CD4-positive, alpha-beta T cell treated with Interleukin-6 at 100 ng/mL for 8 hours (primary cell): ENCODE measurements at regions not wholly inside any gene's neighbourhood (a gene's known extent, or its start where the extent isn't known, plus 50 kb on each side); places are given as distances from the start of the nearest gene placed in this dataset.

Experiments
- DNase-seq: peaks from one replicate; pipeline ENCODE4 v3.0.0-alpha.2; 2020; ENCODE audit warnings: mixed read lengths, low spot score

DNA sequence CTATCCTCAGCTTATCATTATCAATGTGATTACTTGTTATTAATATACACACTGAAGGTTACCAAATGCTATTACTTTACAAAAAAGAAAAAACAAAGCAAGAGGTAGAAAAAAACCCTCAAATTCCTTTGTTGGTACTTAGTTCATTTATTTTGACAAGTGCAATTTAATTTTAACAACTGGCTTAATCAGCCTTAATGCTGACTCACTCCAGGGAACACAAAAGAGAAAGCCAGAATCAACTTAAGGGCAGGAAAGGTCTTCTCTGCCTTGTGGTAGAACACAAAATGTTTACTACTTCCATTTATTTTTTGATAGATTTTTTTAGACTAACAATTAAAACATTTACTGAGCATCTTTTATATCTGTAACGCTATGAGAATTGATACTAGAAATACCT is 417.1 kb downstream of the PCDH17 start:
- no peak for DNase-seq

GRCh38 chr13:58051396-58051795 is 419.9 kb downstream of the PCDH17 start:
- DNase-seq: no peak

GRCh38 chr13:58051807-58052375 is 420.3 kb downstream of the PCDH17 start:
- no peak for DNase-seq

DNA sequence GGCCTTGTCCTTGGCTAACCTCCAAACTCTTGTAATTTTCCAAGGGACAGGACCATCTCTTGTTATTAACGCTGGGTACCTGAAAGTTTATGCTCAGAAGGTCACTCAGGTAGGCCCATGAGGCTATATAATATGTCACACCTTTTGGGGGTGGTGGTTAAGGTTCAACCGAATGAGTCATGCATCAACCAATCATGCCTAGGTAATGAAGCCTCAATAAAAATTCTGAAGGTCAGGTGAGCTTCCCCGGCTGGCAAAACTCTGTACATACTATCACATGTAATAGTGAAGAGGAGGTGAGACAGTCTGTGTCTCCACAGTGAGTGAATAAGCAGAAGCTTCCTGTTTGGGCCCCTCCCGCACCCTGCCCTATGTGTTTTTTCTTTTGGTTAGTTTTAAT is 424.9 kb downstream of the PCDH17 start:
- no peak for DNase-seq

DNA sequence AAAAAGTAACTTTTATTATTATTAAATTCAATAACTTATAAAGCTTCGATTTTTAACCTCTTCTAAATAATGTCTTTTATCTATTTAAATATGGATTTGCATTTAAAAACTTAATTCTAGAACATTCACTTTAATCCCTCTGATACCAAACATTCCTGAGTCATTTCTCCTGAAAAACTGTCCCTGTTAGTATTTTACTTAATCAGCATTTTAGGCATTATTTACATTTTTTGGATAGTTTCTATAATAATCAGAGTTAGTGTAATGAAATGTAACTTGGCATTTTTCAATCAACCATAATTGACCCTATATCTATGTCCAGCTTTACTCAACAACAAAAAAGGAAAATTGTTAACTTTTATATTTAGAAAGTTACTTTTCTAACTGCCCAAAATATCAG is 428.1 kb downstream of the PCDH17 start:
- DNase-seq: no peak

GRCh38 chr13:58080806-58081205 is 449.3 kb downstream of the PCDH17 start:
- DNase-seq: no peak

DNA sequence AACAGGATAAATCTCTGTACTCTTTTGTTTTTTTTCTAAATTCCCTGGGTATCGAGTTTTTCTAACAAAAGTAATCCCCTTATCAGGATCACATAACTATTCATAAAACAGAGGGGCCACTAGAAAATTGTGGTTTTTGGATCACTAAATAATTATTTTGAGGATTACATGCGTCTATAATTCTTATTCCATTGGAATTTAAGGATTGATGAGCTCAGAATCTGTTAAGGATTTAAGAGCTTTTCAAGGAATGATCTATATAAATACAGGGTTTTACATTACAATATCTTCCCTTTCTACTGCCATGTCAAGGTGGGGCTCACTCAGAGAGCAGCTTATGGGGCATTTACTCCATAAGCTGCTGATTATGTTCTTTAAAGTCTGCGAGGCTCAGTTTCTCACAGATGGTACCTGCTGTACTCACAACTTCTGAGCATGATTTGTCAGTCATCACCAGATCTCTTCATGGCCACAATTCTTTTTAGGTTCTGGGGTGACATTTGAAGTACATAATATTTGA is 449.8 kb downstream of the PCDH17 start:
- DNase-seq: no peak

DNA sequence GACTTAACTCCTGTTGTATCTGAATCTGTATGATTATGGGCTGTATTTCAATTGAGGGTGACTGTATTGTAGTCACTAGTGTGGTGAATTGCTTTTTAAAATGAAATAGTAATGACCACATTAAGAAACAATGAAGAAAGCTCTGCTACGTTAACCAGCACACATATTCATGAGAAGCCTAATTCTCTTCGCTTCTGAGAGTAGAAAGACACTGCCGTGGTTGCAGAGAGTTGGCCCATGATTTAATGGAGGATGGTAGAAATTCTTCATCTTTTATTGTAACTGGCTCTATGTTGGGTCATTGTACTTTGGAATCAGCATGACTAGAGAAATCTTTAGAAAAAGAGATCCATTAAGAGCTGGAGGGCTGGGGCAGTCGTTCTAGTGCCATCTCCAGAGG is 451.5 kb downstream of the PCDH17 start:
- no peak for DNase-seq

GRCh38 chr13:58085274-58085673 is 453.7 kb downstream of the PCDH17 start:
- no peak for DNase-seq

DNA sequence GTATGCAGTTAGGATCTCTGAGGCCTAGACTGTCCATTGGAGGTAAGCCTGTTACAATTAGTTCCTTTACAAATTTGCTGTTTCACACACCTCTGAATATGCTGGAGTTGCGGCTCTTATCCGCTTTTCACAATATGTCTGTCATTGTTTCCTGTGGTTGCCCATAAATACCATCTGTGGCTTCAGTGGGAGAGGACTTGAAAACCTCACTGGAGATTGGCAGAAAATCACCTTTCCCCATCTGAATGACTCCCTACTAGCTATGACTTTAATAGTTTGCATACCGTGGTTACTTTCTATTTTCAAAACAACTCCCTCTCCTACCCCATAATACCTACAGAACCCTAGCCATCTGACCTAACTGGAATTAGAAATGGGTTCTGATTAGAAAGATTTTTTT is 454.3 kb downstream of the PCDH17 start:
- DNase-seq: no peak

DNA sequence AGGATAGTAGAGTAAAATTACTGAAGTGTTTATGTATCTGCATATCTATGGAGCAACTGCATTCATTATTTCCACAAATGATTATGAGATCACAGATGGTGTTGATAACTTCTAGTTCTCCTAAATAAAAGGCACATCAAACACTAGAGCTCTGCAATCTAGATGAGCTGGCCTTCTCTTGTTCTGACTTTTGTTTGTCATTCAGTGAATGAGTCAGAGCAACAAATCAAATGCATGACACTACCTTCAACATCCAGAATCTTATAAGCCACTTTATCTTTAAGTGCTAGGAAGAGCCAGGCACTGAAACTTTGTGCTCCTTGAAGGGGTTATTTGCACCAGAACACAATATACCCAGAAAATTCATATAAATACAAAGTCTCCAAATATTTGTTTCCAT is 456.0 kb downstream of the PCDH17 start:
- DNase-seq: no peak

DNA sequence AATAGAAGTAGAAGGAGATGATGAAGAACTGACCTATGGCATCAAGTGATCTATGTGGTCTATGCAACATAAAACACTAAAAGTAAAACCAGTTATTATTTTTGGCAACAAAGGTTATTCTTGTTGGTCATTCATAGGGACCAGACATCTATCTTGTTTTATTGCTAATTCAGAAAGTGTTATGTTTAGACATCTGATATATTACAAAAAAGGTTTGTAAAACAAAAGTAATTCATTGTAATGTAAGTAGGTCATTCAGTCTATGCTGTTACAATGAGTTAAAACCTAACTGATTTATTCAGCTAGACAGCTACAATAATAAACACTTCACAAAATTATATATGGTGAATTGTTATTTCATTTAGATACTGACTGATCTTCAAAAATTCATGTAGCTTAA is 461.9 kb downstream of the PCDH17 start:
- no peak for DNase-seq

GRCh38 chr13:58097831-58098230 is 466.3 kb downstream of the PCDH17 start:
- no peak for DNase-seq

DNA sequence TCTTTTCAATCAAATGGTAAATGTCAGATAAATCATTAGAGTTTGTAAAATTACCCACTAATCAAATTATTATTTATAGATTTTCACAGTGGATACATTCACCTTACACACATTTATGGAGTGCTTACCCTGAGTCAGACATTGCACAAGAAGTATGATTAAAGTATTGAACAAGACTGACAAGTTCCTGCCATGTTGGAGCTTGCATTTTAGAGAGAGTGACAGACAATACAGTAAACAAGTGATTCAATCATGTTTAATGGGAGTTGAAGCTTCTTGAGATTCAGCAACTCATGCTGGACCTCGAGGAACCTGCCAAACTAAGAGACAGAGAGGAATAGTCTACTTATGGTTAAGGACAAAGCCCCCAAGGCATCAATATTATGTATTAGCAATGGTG is 487.8 kb downstream of the PCDH17 start:
- DNase-seq: no peak

- no peak for DNase-seq
Measured at GRCh38 chr13:58119804-58120203, 488.3 kb downstream of the PCDH17 start.

DNA sequence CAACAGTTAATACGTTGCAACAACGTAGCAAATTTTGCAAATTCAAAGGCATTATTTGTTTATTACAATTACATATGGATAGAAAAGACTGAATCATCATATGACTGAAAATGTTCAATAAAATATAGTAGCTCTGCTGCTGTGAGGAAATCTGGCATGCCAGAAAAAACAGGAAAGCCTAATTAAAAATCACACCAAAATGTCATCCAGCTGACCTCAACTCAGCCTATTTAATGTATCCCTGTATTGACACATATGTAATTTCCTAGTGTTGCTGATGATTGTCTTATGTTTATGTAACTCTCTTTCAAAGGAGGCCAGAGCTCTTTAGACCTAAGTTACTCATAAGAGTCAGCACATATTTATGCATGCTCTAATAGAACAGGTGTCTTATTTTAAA is 495.0 kb downstream of the PCDH17 start:
- DNase-seq: no peak

DNA sequence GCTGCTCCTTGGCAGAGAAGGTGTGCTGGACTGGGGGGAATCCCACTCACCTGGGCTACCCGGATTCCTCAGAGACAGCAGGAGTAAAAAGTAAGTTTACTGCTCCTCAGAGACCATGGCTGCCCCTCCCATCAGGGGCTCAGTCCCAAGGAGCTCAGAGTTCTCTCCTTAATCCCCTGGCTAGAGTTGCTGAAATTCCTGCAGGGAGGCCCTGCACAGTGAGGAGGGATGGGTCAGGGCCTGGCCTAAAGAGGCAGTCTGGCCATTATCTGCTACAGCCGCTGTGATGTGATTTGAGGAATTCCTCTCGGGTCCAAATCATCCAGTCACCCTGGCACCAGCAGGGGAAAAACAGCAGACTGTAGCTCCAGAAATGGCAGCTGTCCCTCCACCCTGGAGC is 502.5 kb downstream of the PCDH17 start:
- DNase-seq: no peak

- no peak for DNase-seq
Measured at GRCh38 chr13:58134525-58134924, 503.0 kb downstream of the PCDH17 start.

DNA sequence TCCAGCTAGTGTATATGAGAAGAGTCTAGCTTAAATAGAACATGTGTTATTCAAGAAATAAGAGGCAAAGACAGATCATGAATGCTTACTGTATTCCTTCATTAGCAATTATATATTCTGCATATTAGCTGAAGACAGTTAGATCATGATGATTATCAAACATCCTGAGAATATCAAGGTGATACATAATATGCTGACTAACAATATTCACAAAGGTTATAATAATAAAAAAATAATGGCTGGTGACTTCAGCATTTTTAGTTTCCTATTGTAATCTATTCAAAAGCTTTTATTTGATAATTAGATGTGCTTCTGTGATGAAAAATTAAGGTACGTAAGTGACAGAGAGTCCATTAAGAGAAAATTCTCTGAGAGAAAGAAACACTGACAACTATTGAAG is 511.4 kb downstream of the PCDH17 start:
- no peak for DNase-seq

DNA sequence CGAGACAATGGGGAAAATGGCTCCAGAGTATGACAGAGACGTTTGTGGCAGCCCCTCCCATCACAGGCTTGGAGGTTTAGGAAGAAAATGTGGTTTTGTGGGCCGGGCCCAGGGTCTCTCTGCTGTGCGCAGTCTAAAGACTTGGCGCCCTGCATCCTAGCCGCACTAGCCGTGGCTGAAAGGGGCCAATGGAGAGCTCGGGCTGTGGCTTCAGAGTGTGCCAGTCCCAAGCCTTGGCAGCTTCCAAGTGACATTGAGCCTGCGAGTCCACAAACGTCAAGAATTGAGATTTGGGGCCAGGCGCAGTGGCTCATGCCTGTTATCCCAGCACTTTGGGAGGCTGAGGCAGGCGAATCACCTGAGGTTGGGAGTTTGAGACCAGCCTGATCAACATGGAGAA is 513.1 kb downstream of the PCDH17 start:
- DNase-seq: no peak

- no peak for DNase-seq
Measured at GRCh38 chr13:58151452-58151851, 519.9 kb downstream of the PCDH17 start.

DNA sequence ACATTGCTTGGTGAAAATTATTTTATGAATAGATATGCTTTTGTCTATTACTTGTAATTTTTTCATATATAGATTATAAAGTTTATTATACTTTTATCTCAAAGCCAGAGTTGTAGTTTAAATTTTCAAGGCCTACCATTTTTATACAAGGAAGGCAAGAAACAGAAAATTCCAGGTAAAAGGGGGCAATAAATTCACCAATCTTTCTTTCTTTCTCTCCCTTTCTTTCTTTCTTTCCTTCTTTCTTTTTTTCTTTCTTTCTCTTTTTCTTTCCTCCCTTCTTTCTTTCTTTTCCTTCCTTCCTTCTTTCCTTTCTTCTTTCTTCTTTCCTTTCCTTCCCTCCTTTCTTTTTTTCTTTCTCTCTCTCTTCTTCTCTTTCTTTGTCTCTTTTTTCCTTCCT is 529.4 kb downstream of the PCDH17 start:
- no peak for DNase-seq

- DNase-seq: no peak
Measured at GRCh38 chr13:58165617-58166016, 534.1 kb downstream of the PCDH17 start.

DNA sequence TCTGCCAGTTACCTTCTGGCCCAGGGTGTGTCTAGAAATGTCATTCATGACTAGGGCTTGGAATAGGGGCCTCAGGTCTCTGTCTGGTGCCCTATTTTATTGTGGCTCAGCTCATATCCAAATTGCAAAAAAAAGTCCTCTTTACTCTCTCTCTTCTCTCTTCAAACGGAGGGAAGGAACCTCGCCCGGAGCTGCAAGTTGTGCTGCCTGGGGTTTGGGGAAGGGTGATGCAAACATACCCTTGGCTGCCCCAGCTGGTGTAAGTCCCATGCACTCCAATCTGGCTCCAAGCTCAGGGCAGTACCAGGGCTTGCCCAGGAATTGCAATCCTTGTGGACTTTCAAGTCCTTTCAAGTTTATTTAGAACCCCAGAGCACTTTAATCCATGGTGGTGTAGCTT is 549.6 kb downstream of the PCDH17 start:
- no peak for DNase-seq

DNA sequence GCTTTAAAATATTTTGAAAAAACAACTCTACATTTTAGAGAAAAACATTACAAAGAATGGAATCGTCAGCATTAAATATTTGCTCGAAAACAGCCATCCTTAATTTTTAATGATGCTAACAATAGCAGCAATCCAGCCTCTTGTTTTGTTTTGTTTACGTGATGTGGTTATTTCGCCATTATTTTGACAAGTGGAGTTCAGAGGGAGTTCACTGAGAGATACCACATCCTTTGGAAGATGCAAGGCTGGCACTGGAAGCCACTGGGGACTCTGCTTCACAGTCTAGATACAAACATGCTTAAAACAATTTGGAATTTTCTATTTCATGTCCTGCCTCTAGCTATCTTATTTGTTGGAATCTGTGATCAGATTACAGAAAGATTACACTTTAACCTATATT is 556.3 kb downstream of the PCDH17 start:
- no peak for DNase-seq
